Stimulated activated CD8-positive, alpha-beta memory T cell treated with anti-CD3 and anti-CD28 coated beads, Interleukin-12 subunit alpha, Interleukin-12 subunit beta, amount 100 ng/mL, for 24 hours (primary cell): ENCODE measurements at regions not wholly inside any gene's neighbourhood (a gene's known extent, or its start where the extent isn't known, plus 50 kb on each side); places are given as distances from the start of the nearest gene placed in this dataset.
"Not testable (repeated sequence)": the region's sequence is repeated elsewhere in the genome, so short reads cannot be mapped to it uniquely, and the experiment has no call there.

Experiments
- DNase-seq: peaks from one replicate; pipeline ENCODE4 v3.0.0-alpha.2; 2020; ENCODE audit errors: extremely low read depth

GRCh38 chr9:6104406-6104805, 89.0 kb upstream of the RANBP6 start:
- not testable (repeated sequence) for DNase-seq

- not testable (repeated sequence) for DNase-seq
Measured at GRCh38 chr9:6103911-6104310, 88.5 kb upstream of the RANBP6 start.

- not testable (repeated sequence) for DNase-seq
Measured at GRCh38 chr9:6102336-6102987, 87.0 kb upstream of the RANBP6 start.

- DNase-seq: not testable (repeated sequence)
Measured at GRCh38 chr9:6101725-6102124, 86.3 kb upstream of the RANBP6 start.

- DNase-seq: not testable (repeated sequence)
Measured at GRCh38 chr9:6099346-6099745, 83.9 kb upstream of the RANBP6 start.

GRCh38 chr9:6098431-6098830, 83.0 kb upstream of the RANBP6 start:
- DNase-seq: no peak

- DNase-seq: no peak
Measured at GRCh38 chr9:6096821-6097220, 81.4 kb upstream of the RANBP6 start.

- no peak for DNase-seq
Measured at GRCh38 chr9:6090277-6091210, 75.1 kb upstream of the RANBP6 start.

GRCh38 chr9:6089300-6089699, 73.9 kb upstream of the RANBP6 start:
- no peak for DNase-seq

- DNase-seq: no peak
Measured at GRCh38 chr9:6086006-6086655, 70.7 kb upstream of the RANBP6 start.

GRCh38 chr9:6080154-6080716, 64.8 kb upstream of the RANBP6 start:
- peak; percentile 27 for DNase-seq

GRCh38 chr9:6079386-6079785, 64.0 kb upstream of the RANBP6 start:
- no peak for DNase-seq

GRCh38 chr9:6078382-6079105, 63.1 kb upstream of the RANBP6 start:
- no peak for DNase-seq

GRCh38 chr9:6076851-6077250, 61.4 kb upstream of the RANBP6 start:
- DNase-seq: no peak

GRCh38 chr9:6073731-6074130, 58.3 kb upstream of the RANBP6 start:
- no peak for DNase-seq

- no peak for DNase-seq
Measured at GRCh38 chr9:6072865-6073264, 57.4 kb upstream of the RANBP6 start.

- DNase-seq: no peak
Measured at GRCh38 chr9:6072453-6072852, 57.0 kb upstream of the RANBP6 start.

- no peak for DNase-seq
Measured at GRCh38 chr9:6068983-6069382, 53.6 kb upstream of the RANBP6 start.

GRCh38 chr9:6067426-6067825, 52.0 kb upstream of the RANBP6 start:
- no peak for DNase-seq
